ENCODE measurements at regions not wholly inside any gene's neighbourhood (a gene's known extent, or its start where the extent isn't known, plus 50 kb on each side); places are given as distances from the start of the nearest gene placed in this dataset.
A peak's percentile ranks its signal among the peaks of the same experiment; 100 is the strongest.

- no peak for DNase-seq
These were observed 282.7 kb upstream of the PLET1 start for GRCh38 chr11:112543390-112543789.

- no peak for DNase-seq
These were observed 288.0 kb upstream of the PLET1 start for GRCh38 chr11:112548641-112549040.

- DNase-seq, result no peak
These were observed 292.6 kb upstream of the PLET1 start for GRCh38 chr11:112553205-112553731.

- no peak for DNase-seq
These were observed 293.9 kb upstream of the PLET1 start for GRCh38 chr11:112554586-112554985.

- DNase-seq, result peak; percentile 65
These were observed 295.1 kb upstream of the PLET1 start for GRCh38 chr11:112555491-112556364.

GRCh38 chr11:112558691-112559090 lies 298.0 kb upstream of the PLET1 start:
- DNase-seq, result no peak

GRCh38 chr11:112563808-112564207 lies 303.1 kb upstream of the PLET1 start:
- DNase-seq, result no peak

GRCh38 chr11:112564228-112564955 lies 303.7 kb upstream of the PLET1 start:
- DNase-seq, result no peak

GRCh38 chr11:112565551-112565950 lies 304.9 kb upstream of the PLET1 start:
- no peak for DNase-seq

- DNase-seq, result no peak
These were observed 305.5 kb upstream of the PLET1 start for GRCh38 chr11:112566124-112566523.

GRCh38 chr11:112570333-112570732 lies 309.7 kb upstream of the PLET1 start:
- no peak for DNase-seq

- no peak for DNase-seq
These were observed 318.6 kb upstream of the PLET1 start for GRCh38 chr11:112579282-112579681.

- DNase-seq, result no peak
These were observed 320.2 kb upstream of the PLET1 start for GRCh38 chr11:112580864-112581263.

GRCh38 chr11:112581747-112582146 lies 321.1 kb upstream of the PLET1 start:
- no peak for DNase-seq

GRCh38 chr11:112582366-112582765 lies 321.7 kb upstream of the PLET1 start:
- no peak for DNase-seq

GRCh38 chr11:112583261-112583893 lies 322.7 kb upstream of the PLET1 start:
- DNase-seq, result no peak

- DNase-seq, result no peak
These were observed 324.0 kb upstream of the PLET1 start for GRCh38 chr11:112584672-112585071.

GRCh38 chr11:112587664-112588063 lies 327.0 kb upstream of the PLET1 start:
- no peak for DNase-seq

GRCh38 chr11:112588252-112588694 lies 327.6 kb upstream of the PLET1 start:
- peak; percentile 18 for DNase-seq

GRCh38 chr11:112589155-112589554 lies 328.5 kb upstream of the PLET1 start:
- DNase-seq, result no peak

- DNase-seq, result no peak
These were observed 330.1 kb upstream of the PLET1 start for GRCh38 chr11:112590764-112591163.

- no peak for DNase-seq
These were observed 332.8 kb upstream of the PLET1 start for GRCh38 chr11:112593440-112593839.

- DNase-seq, result no peak
These were observed 335.7 kb upstream of the PLET1 start for GRCh38 chr11:112596324-112596723.
